CD14-positive monocyte (primary cell): ENCODE measurements at regions not wholly inside any gene's neighbourhood (a gene's known extent, or its start where the extent isn't known, plus 50 kb on each side); places are given as distances from the start of the nearest gene placed in this dataset.

Experiments
- DNase-seq, 3 donors: peaks; one replicate each; pipeline ENCODE4 v3.0.0-alpha.2; 2011 to 2022
- H2AFZ ChIP-seq: 2 replicates; pipeline ENCODE4 v1.6.0; 2012; ENCODE audit warnings: mild to moderate bottlenecking, low read depth, low read length, inconsistent platforms; ENCODE audit not compliant: insufficient read depth, poor library complexity, severe bottlenecking
- H3K27ac ChIP-seq, 2 donors: 1 replicate in 1 of 2; 2 replicates in 1 of 2; pipeline ENCODE4 v1.5.1; 2012 to 2013; ENCODE audit warnings: low read length in 2 of 2, control low read depth in 1 of 2, inconsistent platforms in 1 of 2, low read depth in 1 of 2, mild to moderate bottlenecking in 1 of 2
- H3K27me3 ChIP-seq, 2 donors: one replicate each; pipeline versions ENCODE4 v1.6.0 to v1.6.1; 2011 to 2013; ENCODE audit warnings: low read length in 2 of 2; ENCODE audit not compliant: control insufficient read depth in 2 of 2, insufficient read depth in 2 of 2
- H3K36me3 ChIP-seq, 2 donors: replicated peaks in 1 of 2; 1 replicate in 1 of 2; 2 replicates in 1 of 2; pipeline versions ENCODE4 v1.5.1 to v1.6.1; 2012 to 2013; ENCODE audit warnings: low read length in 2 of 2, control low read depth in 1 of 2, inconsistent platforms in 1 of 2, mild to moderate bottlenecking in 1 of 2; ENCODE audit not compliant: insufficient read depth in 2 of 2, control insufficient read depth in 1 of 2
- H3K4me1 ChIP-seq, 2 donors: 1 replicate in 1 of 2; 2 replicates in 1 of 2; pipeline versions ENCODE4 v1.5.1 to v1.6.1; 2012 to 2013; ENCODE audit warnings: low read length in 2 of 2, control low read depth in 1 of 2, inconsistent platforms in 1 of 2, mild to moderate bottlenecking in 1 of 2, moderate library complexity in 1 of 2; ENCODE audit not compliant: insufficient read depth in 2 of 2, control insufficient read depth in 1 of 2
- H3K4me2 ChIP-seq: replicated peaks from 2 replicates; pipeline ENCODE3; 2012; ENCODE audit warnings: low read length, moderate library complexity, mild to moderate bottlenecking; ENCODE audit not compliant: poor library complexity, severe bottlenecking; ENCODE audit errors: extremely low read depth
- H3K4me3 ChIP-seq, 3 experiments: fragments of 200-600 bp in 1 of 3; sonication (generic) in 1 of 3; replicated peaks in 1 of 3; 1 replicate in 2 of 3; 2 replicates in 1 of 3; pipeline ENCODE4 v1.5.1; 2011 to 2013; ENCODE audit warnings: low read length in 3 of 3, mild to moderate bottlenecking in 3 of 3, control low read depth in 2 of 3, low read depth in 2 of 3, inconsistent platforms in 1 of 3, moderate library complexity in 1 of 3
- H3K79me2 ChIP-seq: 2 replicates; pipeline ENCODE4 v1.6.0; 2012; ENCODE audit warnings: mild to moderate bottlenecking, control low read depth, inconsistent platforms, low read length, moderate library complexity; ENCODE audit not compliant: insufficient read depth
- H3K9ac ChIP-seq: 2 replicates; pipeline ENCODE4 v1.6.0; 2017; ENCODE audit warnings: low read length, mild to moderate bottlenecking; ENCODE audit not compliant: insufficient read depth, poor library complexity, severe bottlenecking
- H3K9me3 ChIP-seq, 2 donors: replicated peaks in 1 of 2; 1 replicate in 1 of 2; 2 replicates in 1 of 2; pipeline versions ENCODE4 v1.5.1 to v1.6.1; 2012 to 2013; ENCODE audit warnings: low read length in 2 of 2, control low read depth in 1 of 2; ENCODE audit not compliant: control insufficient read depth in 1 of 2, insufficient read depth in 1 of 2
- H4K20me1 ChIP-seq: 2 replicates; pipeline ENCODE4 v1.6.0; 2012; ENCODE audit warnings: mild to moderate bottlenecking, low read length, control low read depth, moderate library complexity; ENCODE audit not compliant: insufficient read depth
- H3K27ac Mint-ChIP-seq, 7 donors: one replicate each; pipeline ENCODE4 v1.8.0; 2020; ENCODE audit warnings: mild to moderate bottlenecking in 7 of 7, mixed read lengths in 7 of 7, moderate library complexity in 6 of 7, inconsistent platforms in 2 of 7
- H3K27me3 Mint-ChIP-seq, 3 donors: one replicate each; pipeline ENCODE4 v1.8.0; 2021 to 2022; ENCODE audit warnings: low read depth in 3 of 3, mild to moderate bottlenecking in 3 of 3, mixed read lengths in 3 of 3, moderate library complexity in 3 of 3, inconsistent platforms in 1 of 3
- H3K36me3 Mint-ChIP-seq, 2 donors: one replicate each; pipeline ENCODE4 v1.8.0; 2020; ENCODE audit warnings: mixed read lengths in 2 of 2, inconsistent platforms in 1 of 2, mild to moderate bottlenecking in 1 of 2
- H3K4me1 Mint-ChIP-seq: one replicate; pipeline ENCODE4 v1.8.0; 2020; ENCODE audit warnings: mild to moderate bottlenecking, mixed read lengths
- H3K4me3 Mint-ChIP-seq, 2 donors: one replicate each; pipeline ENCODE4 v1.8.0; 2020; ENCODE audit warnings: mild to moderate bottlenecking in 2 of 2, mixed read lengths in 2 of 2, moderate library complexity in 1 of 2
- H3K9me3 Mint-ChIP-seq, 7 donors: one replicate each; pipeline ENCODE4 v1.8.0; 2020 to 2022; ENCODE audit warnings: mixed read lengths in 7 of 7, mild to moderate bottlenecking in 6 of 7, moderate library complexity in 6 of 7, inconsistent platforms in 2 of 7
- CTCF ChIP-seq: fragments of 200-600 bp; IDR thresholded peaks from one replicate; pipeline ENCODE4 v1.8.0; 2022; ENCODE audit warnings: antibody characterized with exemption, mild to moderate bottlenecking
- WGBS: methylation state at CpG from one replicate; pipeline ENCODE4 v1.1.5; 2013; ENCODE audit warnings: missing lambda C conversion rate; ENCODE audit not compliant: insufficient coverage; 5-methylcytosine and 5-hydroxymethylcytosine counted together
- intact Hi-C, 2 donors: fragments of 100-400 bp; cut with micrococcal nuclease; formaldehyde crosslinking; loops; one replicate each; pipeline versions ENCODE4 v1.15.0 to v1.15.1; 2023

GRCh38 chrX:126064901-126065541, 101.1 kb downstream of the DCAF12L2 start:
- no peaks in the 10 kb centered on the region for H3K4me1 Mint-ChIP-seq
- intact Hi-C loops: no loop called here
- H4K20me1 ChIP-seq: no peaks in the 10 kb centered on the region
- no peak overlapping the region for H3K9ac ChIP-seq
- WGBS: 93% methylated on average over 3 of the region's 9 CpGs
- H3K9me3 Mint-ChIP-seq: peaks cover 0 to 17% (median 4%) of the 10 kb centered on the region in 7 donors
- H3K36me3 ChIP-seq: no peaks in the 10 kb centered on the region
- no peaks in the 10 kb centered on the region for H3K4me1 ChIP-seq
- H2AFZ ChIP-seq: no peak overlapping the region
- no peak for TF ChIP-seq CTCF
- no peak overlapping the region for H3K4me3 ChIP-seq
- H3K9me3 ChIP-seq: peaks cover 13 to 15% of the 10 kb centered on the region in 2 donors
- H3K27ac Mint-ChIP-seq: no peak overlapping the region
- H3K4me3 Mint-ChIP-seq: no peak overlapping the region
- H3K36me3 Mint-ChIP-seq: no peaks in the 10 kb centered on the region
- DNase-seq: no peak
- H3K79me2 ChIP-seq: no peaks in the 10 kb centered on the region
- H3K27me3 ChIP-seq: no peaks in the 10 kb centered on the region
- peaks cover 0 to 2% (median 0%) of the 10 kb centered on the region in 3 donors for H3K27me3 Mint-ChIP-seq
- H3K4me2 ChIP-seq: no peak overlapping the region
- no peak overlapping the region for H3K27ac ChIP-seq

- Mint-ChIP-seq H3K9me3 (peaks cover 0 to 17% (median 4%) of the 10 kb centered on the region in 7 donors), H3K27me3 (peaks cover 0 to 2% (median 0%) of the 10 kb centered on the region in 3 donors), H3K27ac (peak overlapping the region in 1 of 7 donors; percentile 10), H3K4me1 (no peaks in the 10 kb centered on the region), H3K4me3 (no peak overlapping the region), H3K36me3 (no peaks in the 10 kb centered on the region)
- Histone ChIP-seq H3K27me3 (no peaks in the 10 kb centered on the region), H4K20me1 (no peaks in the 10 kb centered on the region), H3K4me1 (no peaks in the 10 kb centered on the region), H2AFZ (no peak overlapping the region), H3K9me3 (peaks cover 13 to 15% of the 10 kb centered on the region in 2 donors), H3K4me3 (no peak overlapping the region), H3K27ac (no peak overlapping the region), H3K79me2 (no peaks in the 10 kb centered on the region), H3K36me3 (no peaks in the 10 kb centered on the region), H3K4me2 (no peak overlapping the region), H3K9ac (no peak overlapping the region)
- no peak for DNase-seq
- intact Hi-C loops: no loop called here
- WGBS: 91% methylated on average over 15 of the region's 17 CpGs
- TF ChIP-seq CTCF: no peak
Observed at GRCh38 chrX:126065901-126066660, 100.0 kb downstream of the DCAF12L2 start.
